SKM-1 (cell line): ENCODE measurements at regions not wholly inside any gene's neighbourhood (a gene's known extent, or its start where the extent isn't known, plus 50 kb on each side); places are given as distances from the start of the nearest gene placed in this dataset.
"Not testable (repeated sequence)": the region's sequence is repeated elsewhere in the genome, so short reads cannot be mapped to it uniquely, and the experiment has no call there.

ENCODE experiments used
- DNase-seq: peaks from one replicate; lab custom pipeline; 2025; ENCODE audit not compliant: unreplicated experiment; lab: John Stamatoyannopoulos, UW

GRCh38 chr9:25288195-25288594 lies 390.0 kb downstream of the TUSC1 start:
- DNase-seq = not testable (repeated sequence)

- DNase-seq = no peak
Measured at GRCh38 chr9:25284365-25284764, 393.9 kb downstream of the TUSC1 start.

GRCh38 chr9:25282946-25283345 lies 395.3 kb downstream of the TUSC1 start:
- no peak for DNase-seq

- no peak for DNase-seq
Measured at GRCh38 chr9:25261445-25261844, 416.8 kb downstream of the TUSC1 start.

GRCh38 chr9:25260046-25260445 lies 418.2 kb downstream of the TUSC1 start:
- no peak for DNase-seq

- DNase-seq = no peak
Measured at GRCh38 chr9:25255216-25255615, 423.0 kb downstream of the TUSC1 start.

GRCh38 chr9:25254051-25254450 lies 424.2 kb downstream of the TUSC1 start:
- DNase-seq = no peak

- DNase-seq = no peak
Measured at GRCh38 chr9:25241421-25241820, 436.8 kb downstream of the TUSC1 start.

- DNase-seq = no peak
Measured at GRCh38 chr9:25226901-25227686, 451.1 kb downstream of the TUSC1 start.

- no peak for DNase-seq
Measured at GRCh38 chr9:25225938-25226760, 452.1 kb downstream of the TUSC1 start.

- DNase-seq = no peak
Measured at GRCh38 chr9:25224996-25225395, 453.2 kb downstream of the TUSC1 start.

GRCh38 chr9:25224309-25224708 lies 453.9 kb downstream of the TUSC1 start:
- no peak for DNase-seq

GRCh38 chr9:25212361-25212760 lies 465.9 kb downstream of the TUSC1 start:
- no peak for DNase-seq

GRCh38 chr9:25207402-25208195 lies 470.6 kb downstream of the TUSC1 start:
- no peak for DNase-seq

GRCh38 chr9:25206027-25206426 lies 472.2 kb downstream of the TUSC1 start:
- no peak for DNase-seq

GRCh38 chr9:25205285-25205684 lies 473.0 kb downstream of the TUSC1 start:
- no peak for DNase-seq

- no peak for DNase-seq
Measured at GRCh38 chr9:25177858-25178257, 500.4 kb downstream of the TUSC1 start.

GRCh38 chr9:25129537-25129936 lies 548.7 kb downstream of the TUSC1 start:
- no peak for DNase-seq

- no peak for DNase-seq
Measured at GRCh38 chr9:25121811-25122210, 556.4 kb downstream of the TUSC1 start.

GRCh38 chr9:25119041-25119440 lies 559.2 kb downstream of the TUSC1 start:
- DNase-seq = no peak

GRCh38 chr9:25117791-25118190 lies 560.5 kb downstream of the TUSC1 start:
- no peak for DNase-seq
